Fibroblast of the aortic adventitia (primary cell): ENCODE measurements at regions not wholly inside any gene's neighbourhood (a gene's known extent, or its start where the extent isn't known, plus 50 kb on each side); places are given as distances from the start of the nearest gene placed in this dataset.

Source experiments
- DNase-seq: peaks from one replicate; pipeline ENCODE4 v3.0.0-alpha.2; 2010; ENCODE audit warnings: low read depth
- H3K4me3 ChIP-seq: 2 replicates; pipeline ENCODE4 v1.5.1; 2011; ENCODE audit warnings: low read depth, mild to moderate bottlenecking, control low read depth, low read length, moderate library complexity
- TF ChIP-seq, protein P1 (sequence below): IDR thresholded peaks from 2 replicates; pipeline ENCODE4 v1.5.1; 2011; ENCODE audit warnings: mild to moderate bottlenecking, low read length, control low read depth, inconsistent platforms; ENCODE audit not compliant: insufficient read depth

DNA sequence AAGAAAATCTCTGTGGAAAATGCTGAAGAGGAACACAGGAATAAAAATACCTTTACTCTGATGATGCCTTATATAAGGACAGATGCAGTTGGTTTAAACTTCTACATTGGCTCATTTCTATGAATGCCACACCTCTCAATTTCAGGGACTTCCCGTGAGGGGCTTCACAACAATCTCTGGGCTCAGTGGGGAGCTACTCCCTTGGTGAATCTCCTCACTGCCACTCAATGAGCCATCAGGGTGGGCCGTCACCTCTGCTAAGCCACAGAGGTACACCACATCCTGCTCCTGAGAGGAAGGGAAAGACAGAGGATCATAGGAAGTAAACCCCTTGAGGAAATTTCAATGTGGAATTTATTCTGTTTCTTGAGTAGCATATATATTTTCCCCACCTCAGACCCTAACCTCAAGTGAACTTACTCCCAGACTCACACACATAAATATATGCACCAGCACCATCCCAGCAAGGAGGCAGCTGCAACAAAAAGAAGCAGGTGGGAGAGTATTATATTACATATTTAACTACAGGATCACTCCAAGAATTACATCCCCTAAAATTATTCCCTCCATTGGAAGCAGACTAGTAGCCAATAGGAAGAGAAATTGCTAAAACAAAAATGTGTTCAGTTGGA, 63.3 kb upstream of the PRSS1 start:
- TF ChIP-seq, protein P1, sequence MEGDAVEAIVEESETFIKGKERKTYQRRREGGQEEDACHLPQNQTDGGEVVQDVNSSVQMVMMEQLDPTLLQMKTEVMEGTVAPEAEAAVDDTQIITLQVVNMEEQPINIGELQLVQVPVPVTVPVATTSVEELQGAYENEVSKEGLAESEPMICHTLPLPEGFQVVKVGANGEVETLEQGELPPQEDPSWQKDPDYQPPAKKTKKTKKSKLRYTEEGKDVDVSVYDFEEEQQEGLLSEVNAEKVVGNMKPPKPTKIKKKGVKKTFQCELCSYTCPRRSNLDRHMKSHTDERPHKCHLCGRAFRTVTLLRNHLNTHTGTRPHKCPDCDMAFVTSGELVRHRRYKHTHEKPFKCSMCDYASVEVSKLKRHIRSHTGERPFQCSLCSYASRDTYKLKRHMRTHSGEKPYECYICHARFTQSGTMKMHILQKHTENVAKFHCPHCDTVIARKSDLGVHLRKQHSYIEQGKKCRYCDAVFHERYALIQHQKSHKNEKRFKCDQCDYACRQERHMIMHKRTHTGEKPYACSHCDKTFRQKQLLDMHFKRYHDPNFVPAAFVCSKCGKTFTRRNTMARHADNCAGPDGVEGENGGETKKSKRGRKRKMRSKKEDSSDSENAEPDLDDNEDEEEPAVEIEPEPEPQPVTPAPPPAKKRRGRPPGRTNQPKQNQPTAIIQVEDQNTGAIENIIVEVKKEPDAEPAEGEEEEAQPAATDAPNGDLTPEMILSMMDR: no peak
- no peak for DNase-seq
- no peak overlapping the region for H3K4me3 ChIP-seq

DNA sequence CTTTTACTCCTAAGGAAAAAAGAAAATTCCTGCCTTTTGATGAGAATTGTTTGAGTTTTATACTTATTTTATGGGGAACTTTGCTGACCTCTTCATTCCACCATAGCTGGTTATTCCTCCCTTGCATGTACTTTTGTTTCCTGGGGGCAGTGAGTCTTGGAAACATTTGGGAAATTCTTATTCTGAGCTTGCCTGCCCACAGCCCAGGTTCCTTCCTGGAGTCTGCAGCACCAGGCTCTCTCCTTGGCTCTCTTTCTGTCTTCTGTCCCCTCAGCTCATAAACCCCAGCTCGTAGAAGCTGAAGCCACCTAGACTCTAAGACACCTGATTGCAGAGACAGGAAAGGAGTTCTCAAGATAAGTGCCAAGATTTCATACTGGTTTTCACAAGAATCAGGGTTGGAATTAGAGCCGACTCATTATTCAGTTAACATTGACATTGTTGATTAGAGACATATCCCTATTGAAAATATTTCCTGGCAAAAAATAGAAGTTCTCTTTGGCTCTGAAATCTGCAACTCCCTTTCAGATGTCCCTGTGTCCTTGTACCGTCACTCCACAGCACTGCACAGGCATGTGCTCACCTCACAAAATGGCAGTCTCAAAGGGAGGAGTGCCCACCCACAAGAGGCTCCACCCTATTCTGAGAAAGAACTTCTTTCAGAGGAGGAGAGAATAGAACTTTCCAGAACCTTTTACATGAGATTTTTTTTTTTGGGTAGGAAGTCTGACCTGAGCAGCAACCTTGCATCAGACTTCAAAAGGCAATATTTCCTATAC, 67.8 kb upstream of the PRSS1 start:
- TF ChIP-seq, protein P1: no peak
- DNase-seq: no peak
- H3K4me3 ChIP-seq: no peak overlapping the region

DNA sequence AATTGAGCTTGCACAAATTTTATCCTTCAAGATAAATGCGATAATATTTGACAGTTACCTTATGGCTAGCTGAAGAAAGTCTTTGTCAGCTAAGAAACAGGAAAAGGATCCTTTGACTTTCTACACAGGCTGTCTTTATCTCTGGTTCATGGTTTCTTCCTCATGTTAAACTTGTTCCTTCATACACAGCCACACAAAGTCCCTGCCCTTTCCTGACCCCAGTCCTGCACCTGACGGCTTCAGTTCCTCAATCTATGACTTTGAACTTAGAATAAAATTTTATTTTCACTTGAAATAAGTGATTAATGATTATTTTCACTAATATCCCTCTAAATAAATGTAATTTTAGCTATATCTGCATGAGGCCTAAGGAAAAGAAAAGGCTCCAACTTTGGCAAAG, 77.8 kb upstream of the PRSS1 start:
- H3K4me3 ChIP-seq: no peak overlapping the region
- no peak for DNase-seq
- TF ChIP-seq, protein P1: no peak

DNA sequence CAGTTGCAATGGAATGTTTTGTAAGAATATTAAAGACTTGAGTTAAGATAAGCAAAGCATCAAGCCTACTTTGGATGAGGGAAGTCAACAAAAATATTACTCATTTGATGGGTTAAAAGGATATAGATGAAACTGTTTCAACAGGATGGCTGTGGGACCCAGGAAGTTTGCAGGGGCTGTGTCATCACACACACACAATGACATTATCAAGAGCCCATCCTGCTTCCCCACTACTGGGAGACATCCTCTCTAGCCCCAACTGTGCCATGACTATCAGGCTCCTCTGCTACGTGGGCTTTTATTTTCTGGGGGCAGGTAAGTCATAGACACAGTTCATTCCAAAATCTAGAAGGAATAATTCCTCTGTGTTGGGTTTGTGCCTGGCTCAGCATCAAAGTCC, 78.8 kb upstream of the PRSS1 start:
- TF ChIP-seq, protein P1: no peak
- no peak overlapping the region for H3K4me3 ChIP-seq
- DNase-seq: no peak

DNA sequence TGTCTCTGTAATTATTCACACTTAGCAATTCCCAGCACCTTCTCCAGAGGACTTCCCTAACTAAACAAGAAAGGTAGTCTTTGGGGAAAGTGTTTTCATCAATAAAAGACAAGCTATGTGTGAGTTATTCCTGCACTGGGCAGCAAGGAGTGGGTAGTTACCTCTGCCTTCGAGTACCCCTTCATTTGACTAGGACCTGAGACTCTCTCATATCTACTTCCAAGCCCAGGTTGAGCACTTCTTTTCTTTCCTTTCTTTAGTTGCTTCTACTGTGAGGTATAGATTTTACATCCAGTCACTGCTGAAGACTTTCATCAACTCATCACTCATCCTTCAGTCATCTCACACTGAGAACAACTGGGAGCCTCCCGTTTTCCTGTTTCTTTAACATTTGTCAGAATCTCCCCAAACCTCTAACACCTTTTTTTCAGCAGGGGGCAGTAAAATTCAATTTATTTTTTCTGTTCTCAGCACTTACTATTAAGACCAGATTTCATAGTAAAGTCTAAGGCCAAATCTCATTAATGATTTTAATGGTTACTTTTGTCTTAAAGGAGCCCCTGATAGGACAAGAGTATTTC, 80.1 kb upstream of the PRSS1 start:
- DNase-seq: peak; percentile 49
- no peak overlapping the region for H3K4me3 ChIP-seq
- TF ChIP-seq, protein P1: peak; percentile 49

DNA sequence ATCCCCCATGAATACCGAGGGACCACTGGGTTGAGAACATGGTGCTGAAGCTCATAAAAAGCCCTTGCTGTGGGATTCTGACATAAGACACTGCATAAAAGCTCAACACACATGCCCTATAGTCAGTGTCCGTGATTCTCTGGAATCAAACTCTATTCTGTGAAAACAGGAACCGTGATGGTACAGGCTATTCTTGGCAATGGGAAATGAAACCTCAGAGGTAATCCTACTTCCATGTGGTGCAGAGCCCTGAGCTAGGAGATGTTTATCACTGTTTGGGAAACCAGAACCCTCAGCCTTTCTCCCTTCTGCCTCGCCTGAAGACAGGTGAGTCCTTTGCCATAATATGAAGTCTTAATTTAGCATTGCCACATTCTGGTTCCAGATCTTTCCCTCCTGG, 80.8 kb upstream of the PRSS1 start:
- TF ChIP-seq, protein P1: no peak
- no peak overlapping the region for H3K4me3 ChIP-seq
- DNase-seq: no peak
